Neural cell (in vitro differentiated cells): ENCODE measurements at regions not wholly inside any gene's neighbourhood (a gene's known extent, or its start where the extent isn't known, plus 50 kb on each side); places are given as distances from the start of the nearest gene placed in this dataset.

Experiments used
- CTCF ChIP-seq: fragments of 450-650 bp; IDR thresholded peaks from 2 replicates; pipeline ENCODE4 v1.5.1; 2014; ENCODE audit warnings: antibody characterized with exemption, mild to moderate bottlenecking, moderate library complexity; ENCODE audit not compliant: poor library complexity, severe bottlenecking
- EP300 ChIP-seq: fragments of 450-650 bp; conservative IDR thresholded peaks from 2 replicates; pipeline ENCODE4 v1.6.1; 2014; ENCODE audit warnings: antibody characterized with exemption, mild to moderate bottlenecking, moderate library complexity; ENCODE audit not compliant: poor library complexity, severe bottlenecking
- EZH2 ChIP-seq: fragments of 200-600, 300-800 bp; shearing (Covaris generic), sonication (generic); IDR thresholded peaks from 2 replicates; pipeline ENCODE4 v1.6.1; 2014; ENCODE audit warnings: antibody characterized with exemption, low read length, borderline replicate concordance, mild to moderate bottlenecking; ENCODE audit not compliant: insufficient read depth, poor library complexity, severe bottlenecking
- MXI1 ChIP-seq: fragments of 450-650 bp; conservative IDR thresholded peaks from 2 replicates; pipeline ENCODE4 v1.6.1; 2014; ENCODE audit warnings: antibody characterized with exemption, mild to moderate bottlenecking; ENCODE audit not compliant: poor library complexity, severe bottlenecking
- POLR2AphosphoS5 ChIP-seq: IDR thresholded peaks from 2 replicates; pipeline ENCODE4 v1.6.1; 2012
- RAD21 ChIP-seq: fragments of 450-650 bp; conservative IDR thresholded peaks from 2 replicates; pipeline ENCODE4 v1.6.1; 2014; ENCODE audit warnings: antibody characterized with exemption, mild to moderate bottlenecking, moderate library complexity
- REST ChIP-seq: IDR thresholded peaks from 2 replicates; pipeline ENCODE4 v1.6.1; 2012; ENCODE audit warnings: borderline replicate concordance
- SMC3 ChIP-seq: fragments of 450-650 bp; conservative IDR thresholded peaks from 2 replicates; pipeline ENCODE4 v1.6.1; 2014; ENCODE audit warnings: antibody characterized with exemption, mild to moderate bottlenecking, moderate library complexity; ENCODE audit not compliant: poor library complexity
- TAF1 ChIP-seq: IDR thresholded peaks from 2 replicates; pipeline ENCODE4 v1.6.1; 2012; ENCODE audit warnings: low read depth

DNA sequence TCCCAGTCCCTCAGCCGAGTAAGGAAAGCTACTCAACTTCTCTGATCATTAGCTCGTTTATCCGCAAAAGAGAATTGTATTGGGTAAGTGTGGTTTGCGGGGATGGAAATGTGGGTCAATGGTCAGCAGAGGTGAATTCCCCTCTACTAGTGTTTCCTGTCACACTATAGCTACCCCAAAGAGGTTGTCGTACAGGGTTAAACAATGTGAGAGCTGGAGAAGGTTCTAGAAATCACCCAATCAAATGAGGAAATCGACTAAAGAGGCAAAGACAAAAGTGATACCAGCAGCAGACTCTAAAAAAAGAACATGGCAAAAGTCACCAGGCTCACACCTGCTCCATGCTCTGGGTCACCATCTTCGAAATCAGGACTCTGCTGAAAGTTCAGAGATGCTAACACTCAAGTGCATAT lies 144.7 kb upstream of the ITGA4 start:
- TF ChIP-seq CTCF: no peak
- no peak for TF ChIP-seq POLR2AphosphoS5
- no peak for TF ChIP-seq REST
- TF ChIP-seq EZH2: no peak
- TF ChIP-seq EP300: no peak
- TF ChIP-seq RAD21: no peak
- no peak for TF ChIP-seq TAF1
- no peak for TF ChIP-seq SMC3
- no peak for TF ChIP-seq MXI1
